Smooth muscle cell (in vitro differentiated cells): ENCODE measurements at regions not wholly inside any gene's neighbourhood (a gene's known extent, or its start where the extent isn't known, plus 50 kb on each side); places are given as distances from the start of the nearest gene placed in this dataset.

Experiments
- DNase-seq: peaks from one replicate; lab custom pipeline; 2025; ENCODE audit not compliant: unreplicated experiment; lab: John Stamatoyannopoulos, UW
- H2AFZ ChIP-seq: fragments of 200-600 bp; sonication (generic); 2 replicates; pipeline ENCODE4 v1.6.0; 2016; ENCODE audit warnings: antibody characterized with exemption, low read depth, mild to moderate bottlenecking
- H3F3A ChIP-seq: fragments of 200-600 bp; sonication (generic); 2 replicates; pipeline ENCODE4 v1.6.0; 2017; ENCODE audit warnings: antibody characterized with exemption, low read depth
- H3K27ac ChIP-seq: fragments of 200-600 bp; sonication (generic); 2 replicates; pipeline ENCODE4 v1.5.1; 2016; ENCODE audit warnings: low read depth, mild to moderate bottlenecking
- H3K27me3 ChIP-seq: fragments of 200-600 bp; sonication (generic); 2 replicates; pipeline ENCODE4 v1.6.1; 2016; ENCODE audit warnings: low read depth, mild to moderate bottlenecking
- H3K36me3 ChIP-seq: fragments of 200-600 bp; sonication (generic); 2 replicates; pipeline ENCODE4 v1.5.1; 2016; ENCODE audit warnings: low read depth
- H3K4me1 ChIP-seq: fragments of 200-600 bp; sonication (generic); 2 replicates; pipeline ENCODE4 v1.5.1; 2016; ENCODE audit warnings: low read depth
- H3K4me2 ChIP-seq: fragments of 200-600 bp; sonication (generic); 2 replicates; pipeline ENCODE4 v1.6.0; 2016; ENCODE audit warnings: mild to moderate bottlenecking
- H3K4me3 ChIP-seq: fragments of 200-600 bp; sonication (generic); 2 replicates; pipeline ENCODE4 v1.5.1; 2016; ENCODE audit warnings: mild to moderate bottlenecking
- H3K79me2 ChIP-seq: fragments of 200-600 bp; sonication (generic); 2 replicates; pipeline ENCODE4 v1.6.0; 2016; ENCODE audit warnings: low read depth, mild to moderate bottlenecking
- H3K9ac ChIP-seq: fragments of 200-600 bp; sonication (generic); 2 replicates; pipeline ENCODE4 v1.6.0; 2016; ENCODE audit warnings: low read depth
- H3K9me3 ChIP-seq: fragments of 200-600 bp; sonication (generic); replicated peaks from 2 replicates; pipeline ENCODE4 v1.5.1; 2016; ENCODE audit warnings: low read depth
- H4K20me1 ChIP-seq: fragments of 200-600 bp; sonication (generic); 2 replicates; pipeline ENCODE4 v1.6.0; 2016; ENCODE audit warnings: low read depth
- WGBS: methylation state at CpG from one replicate; pipeline ENCODE4 v1.1.7; 2016; ENCODE audit warnings: low lambda C conversion rate; 5-methylcytosine and 5-hydroxymethylcytosine counted together
- TF ChIP-seq, protein P1 (sequence below): fragments of 200-600 bp; sonication (generic); IDR thresholded peaks from 2 replicates; pipeline ENCODE4 v1.5.1; 2017; ENCODE audit warnings: borderline replicate concordance, mild to moderate bottlenecking, antibody characterized with exemption; ENCODE audit not compliant: insufficient read depth, poor library complexity, severe bottlenecking

DNA sequence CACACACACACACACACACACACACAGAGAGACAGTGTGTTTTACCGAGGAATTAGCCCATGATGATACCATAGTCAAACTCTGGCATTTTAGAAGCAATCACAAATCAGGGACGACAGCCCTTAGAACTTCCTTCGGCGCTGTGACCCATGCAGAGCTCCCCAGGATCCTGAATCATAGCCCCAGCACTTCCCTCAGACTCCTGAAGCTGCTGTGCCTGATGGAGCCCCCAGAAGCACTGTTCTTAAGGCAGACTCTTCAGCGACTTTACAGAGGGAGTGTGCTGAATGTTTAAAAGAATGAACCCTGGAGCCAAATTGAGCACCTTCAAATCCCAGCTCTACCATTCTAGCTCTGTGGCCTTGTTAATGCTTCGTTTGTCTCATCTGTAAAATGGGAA is 89.3 kb upstream of the LIPC start:
- no peaks in the 10 kb centered on the region for H3K79me2 ChIP-seq
- H3K27me3 ChIP-seq = no peaks in the 10 kb centered on the region
- H3K4me2 ChIP-seq = no peak overlapping the region
- no peak overlapping the region for H3K4me3 ChIP-seq
- H3K9me3 ChIP-seq = no peaks in the 10 kb centered on the region
- no peak overlapping the region for H3K27ac ChIP-seq
- H4K20me1 ChIP-seq = no peaks in the 10 kb centered on the region
- WGBS = 80% methylated on average over 6 of the region's 6 CpGs
- H3K4me1 ChIP-seq = no peaks in the 10 kb centered on the region
- TF ChIP-seq, protein P1, sequence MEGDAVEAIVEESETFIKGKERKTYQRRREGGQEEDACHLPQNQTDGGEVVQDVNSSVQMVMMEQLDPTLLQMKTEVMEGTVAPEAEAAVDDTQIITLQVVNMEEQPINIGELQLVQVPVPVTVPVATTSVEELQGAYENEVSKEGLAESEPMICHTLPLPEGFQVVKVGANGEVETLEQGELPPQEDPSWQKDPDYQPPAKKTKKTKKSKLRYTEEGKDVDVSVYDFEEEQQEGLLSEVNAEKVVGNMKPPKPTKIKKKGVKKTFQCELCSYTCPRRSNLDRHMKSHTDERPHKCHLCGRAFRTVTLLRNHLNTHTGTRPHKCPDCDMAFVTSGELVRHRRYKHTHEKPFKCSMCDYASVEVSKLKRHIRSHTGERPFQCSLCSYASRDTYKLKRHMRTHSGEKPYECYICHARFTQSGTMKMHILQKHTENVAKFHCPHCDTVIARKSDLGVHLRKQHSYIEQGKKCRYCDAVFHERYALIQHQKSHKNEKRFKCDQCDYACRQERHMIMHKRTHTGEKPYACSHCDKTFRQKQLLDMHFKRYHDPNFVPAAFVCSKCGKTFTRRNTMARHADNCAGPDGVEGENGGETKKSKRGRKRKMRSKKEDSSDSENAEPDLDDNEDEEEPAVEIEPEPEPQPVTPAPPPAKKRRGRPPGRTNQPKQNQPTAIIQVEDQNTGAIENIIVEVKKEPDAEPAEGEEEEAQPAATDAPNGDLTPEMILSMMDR = no peak
- H2AFZ ChIP-seq = no peak overlapping the region
- no peaks in the 10 kb centered on the region for H3F3A ChIP-seq
- no peaks in the 10 kb centered on the region for H3K36me3 ChIP-seq
- no peak for DNase-seq
- H3K9ac ChIP-seq = no peak overlapping the region

GRCh38 chr15:58344213-58345070 is 87.3 kb upstream of the LIPC start:
- H4K20me1 ChIP-seq = no peaks in the 10 kb centered on the region
- no peaks in the 10 kb centered on the region for H3K9me3 ChIP-seq
- no peaks in the 10 kb centered on the region for H3K4me1 ChIP-seq
- H3K9ac ChIP-seq = no peak overlapping the region
- H3F3A ChIP-seq = no peaks in the 10 kb centered on the region
- H3K4me3 ChIP-seq = no peak overlapping the region
- H3K79me2 ChIP-seq = no peaks in the 10 kb centered on the region
- 82% methylated on average over 5 of the region's 5 CpGs for WGBS
- no peaks in the 10 kb centered on the region for H3K27me3 ChIP-seq
- H2AFZ ChIP-seq = no peak overlapping the region
- no peaks in the 10 kb centered on the region for H3K36me3 ChIP-seq
- no peak overlapping the region for H3K4me2 ChIP-seq
- no peak overlapping the region for H3K27ac ChIP-seq
- no peak for DNase-seq
- TF ChIP-seq, protein P1 = no peak

- Histone ChIP-seq H3K27me3 (no peaks in the 10 kb centered on the region), H3K9me3 (no peaks in the 10 kb centered on the region), H4K20me1 (no peaks in the 10 kb centered on the region), H3K79me2 (no peaks in the 10 kb centered on the region), H3F3A (no peaks in the 10 kb centered on the region), H3K27ac (no peak overlapping the region), H2AFZ (no peak overlapping the region), H3K36me3 (no peaks in the 10 kb centered on the region), H3K9ac (no peak overlapping the region), H3K4me1 (no peaks in the 10 kb centered on the region), H3K4me2 (no peak overlapping the region), H3K4me3 (no peak overlapping the region)
- 77% methylated on average over 3 of the region's 3 CpGs for WGBS
- TF ChIP-seq, protein P1 = no peak
- no peak for DNase-seq
Observed at GRCh38 chr15:58346361-58346760, 85.4 kb upstream of the LIPC start.
